Tibial nerve (tissue), 4 donors: ENCODE measurements at regions not wholly inside any gene's neighbourhood (a gene's known extent, or its start where the extent isn't known, plus 50 kb on each side); places are given as distances from the start of the nearest gene placed in this dataset.

Experiments used
- DNase-seq, 2 donors: peaks; one replicate each; pipeline ENCODE4 v3.0.0-alpha.2; 2019; ENCODE audit warnings: low spot score in 2 of 2
- H3K27ac ChIP-seq, 4 donors: fragments of 200-600 bp; sonication (generic) in 3 of 4; one replicate each; pipeline ENCODE4 v1.5.1; 2017 to 2019; ENCODE audit warnings: mild to moderate bottlenecking in 1 of 4
- H3K27me3 ChIP-seq, 2 donors: fragments of 200-600 bp; sonication (generic) in 1 of 2; one replicate each; pipeline versions ENCODE4 v1.5.1 to v1.6.0; 2017 to 2019
- H3K36me3 ChIP-seq, 3 donors: fragments of 200-600 bp; sonication (generic); one replicate each; pipeline ENCODE4 v1.5.1; 2018 to 2019
- H3K4me1 ChIP-seq, 4 donors: fragments of 200-600 bp; sonication (generic) in 3 of 4; one replicate each; pipeline ENCODE4 v1.5.1; 2017 to 2019
- H3K4me3 ChIP-seq, 4 donors: fragments of 200-600 bp; sonication (generic) in 3 of 4; one replicate each; pipeline ENCODE4 v1.5.1; 2017 to 2019; ENCODE audit warnings: mild to moderate bottlenecking in 1 of 4, moderate library complexity in 1 of 4
- H3K9me3 ChIP-seq, 4 donors: fragments of 200-600 bp; sonication (generic) in 3 of 4; one replicate each; pipeline ENCODE4 v1.5.1; 2017 to 2019
- EP300 ChIP-seq, 2 donors: sonication (generic); formaldehyde crosslinking; IDR thresholded peaks; one replicate each; pipeline ENCODE4 v1.6.1; 2017; ENCODE audit warnings: antibody characterized with exemption in 2 of 2, mild to moderate bottlenecking in 1 of 2
- POLR2A ChIP-seq, 2 donors: fragments of 450-650 bp; IDR thresholded peaks; one replicate each; pipeline ENCODE4 v1.6.1; 2017; ENCODE audit warnings: antibody characterized with exemption in 2 of 2, mild to moderate bottlenecking in 2 of 2, moderate library complexity in 2 of 2
- WGBS, 2 donors: methylation state at CpG; one replicate each; pipeline ENCODE4 v1.1.5; 2018; 5-methylcytosine and 5-hydroxymethylcytosine counted together
- TF ChIP-seq, protein P1 (sequence below), 5 experiments: fragments of 200-600 bp in 3 of 5; fragments of 450-650 bp in 2 of 5; sonication (generic) in 3 of 5; IDR thresholded peaks; one replicate each; pipeline ENCODE4 v1.5.1; 2016 to 2019; ENCODE audit warnings: antibody characterized with exemption in 5 of 5, mild to moderate bottlenecking in 3 of 5, moderate library complexity in 2 of 5

GRCh38 chr11:33585586-33586209, 114.9 kb downstream of the C11orf91 start:
- no peak for DNase-seq
- H3K27ac ChIP-seq, result no peak overlapping the region
- H3K4me1 ChIP-seq, result no peaks in the 10 kb centered on the region
- peaks cover 0 to 15% (median 0%) of the 10 kb centered on the region in 3 donors for H3K36me3 ChIP-seq
- H3K4me3 ChIP-seq, result no peak overlapping the region
- WGBS, 2 donors, result 91 to 92% methylated on average over 6 of the region's 6 CpGs
- TF ChIP-seq, protein P1, sequence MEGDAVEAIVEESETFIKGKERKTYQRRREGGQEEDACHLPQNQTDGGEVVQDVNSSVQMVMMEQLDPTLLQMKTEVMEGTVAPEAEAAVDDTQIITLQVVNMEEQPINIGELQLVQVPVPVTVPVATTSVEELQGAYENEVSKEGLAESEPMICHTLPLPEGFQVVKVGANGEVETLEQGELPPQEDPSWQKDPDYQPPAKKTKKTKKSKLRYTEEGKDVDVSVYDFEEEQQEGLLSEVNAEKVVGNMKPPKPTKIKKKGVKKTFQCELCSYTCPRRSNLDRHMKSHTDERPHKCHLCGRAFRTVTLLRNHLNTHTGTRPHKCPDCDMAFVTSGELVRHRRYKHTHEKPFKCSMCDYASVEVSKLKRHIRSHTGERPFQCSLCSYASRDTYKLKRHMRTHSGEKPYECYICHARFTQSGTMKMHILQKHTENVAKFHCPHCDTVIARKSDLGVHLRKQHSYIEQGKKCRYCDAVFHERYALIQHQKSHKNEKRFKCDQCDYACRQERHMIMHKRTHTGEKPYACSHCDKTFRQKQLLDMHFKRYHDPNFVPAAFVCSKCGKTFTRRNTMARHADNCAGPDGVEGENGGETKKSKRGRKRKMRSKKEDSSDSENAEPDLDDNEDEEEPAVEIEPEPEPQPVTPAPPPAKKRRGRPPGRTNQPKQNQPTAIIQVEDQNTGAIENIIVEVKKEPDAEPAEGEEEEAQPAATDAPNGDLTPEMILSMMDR (IDR thresholded peaks at IDR 0.05), result no peak
- TF ChIP-seq POLR2A (IDR thresholded peaks at IDR 0.05), result no peak
- TF ChIP-seq EP300 (IDR thresholded peaks at IDR 0.05), result no peak
- H3K9me3 ChIP-seq, result peaks cover 0 to 8% (median 0%) of the 10 kb centered on the region in 4 donors
- H3K27me3 ChIP-seq, result no peaks in the 10 kb centered on the region

DNA sequence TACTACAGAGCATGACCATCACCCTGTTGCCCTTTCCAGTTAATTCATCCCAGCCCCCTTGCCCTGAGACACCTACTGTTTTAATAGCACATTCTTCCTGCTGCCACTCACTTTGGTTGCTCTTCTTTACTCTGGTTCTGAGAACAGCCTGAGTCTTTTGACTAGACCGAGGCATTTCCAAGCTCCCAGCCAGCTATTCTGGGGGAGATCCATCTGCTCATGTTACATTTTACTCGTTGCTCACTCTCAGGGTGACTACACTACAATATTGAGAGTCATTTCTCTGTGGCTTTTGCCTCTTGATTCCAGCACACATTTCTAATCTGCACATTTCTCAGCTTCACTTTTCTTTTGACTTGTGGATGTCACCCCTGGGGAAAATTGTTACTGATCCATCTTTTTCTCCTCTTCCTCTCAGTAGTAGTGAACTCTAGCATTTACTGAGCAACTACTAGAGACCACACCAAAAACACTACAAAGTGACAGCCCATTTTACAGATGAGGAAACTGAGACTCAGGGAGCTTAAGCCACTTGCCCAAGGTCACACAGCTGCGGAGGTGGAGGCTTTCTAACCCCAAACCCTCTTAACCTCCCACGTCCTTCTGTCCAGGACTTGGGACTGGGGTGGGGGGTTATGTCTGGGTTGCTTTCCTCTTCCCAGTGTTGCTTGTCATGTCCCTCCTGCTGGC, 117.8 kb downstream of the C11orf91 start:
- WGBS, 2 donors, result 68 to 87% methylated on average over 4 of the region's 4 CpGs
- TF ChIP-seq POLR2A (IDR thresholded peaks at IDR 0.05), result no peak
- TF ChIP-seq EP300 (IDR thresholded peaks at IDR 0.05), result no peak
- TF ChIP-seq, protein P1 (IDR thresholded peaks at IDR 0.05), result no peak

DNA sequence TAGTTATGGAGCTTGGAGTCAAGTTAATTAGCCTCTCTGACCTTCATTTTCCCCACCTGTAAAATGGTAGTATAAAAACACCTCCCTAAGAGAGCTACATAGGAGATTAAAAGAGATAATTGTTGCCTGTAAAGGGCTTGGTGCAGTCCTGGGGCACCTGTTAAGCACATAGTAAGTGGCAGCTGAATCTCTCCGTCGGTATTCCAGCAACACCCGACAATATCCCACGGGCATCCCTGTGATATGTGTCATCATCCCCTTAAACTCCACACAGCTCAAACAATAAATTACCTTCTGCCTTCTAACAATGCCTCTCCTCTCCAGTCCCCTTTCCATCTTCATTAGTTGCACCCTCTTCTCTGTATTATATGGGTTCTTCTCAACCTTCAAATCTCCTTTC, 121.5 kb downstream of the C11orf91 start:
- WGBS, 2 donors, result 95 to 97% methylated on average over 4 of the region's 4 CpGs
- Histone ChIP-seq H3K4me1 (no peaks in the 10 kb centered on the region), H3K36me3 (peaks cover 0 to 13% (median 0%) of the 10 kb centered on the region in 3 donors), H3K9me3 (no peaks in the 10 kb centered on the region), H3K27me3 (no peaks in the 10 kb centered on the region), H3K4me3 (no peak overlapping the region), H3K27ac (no peak overlapping the region)
- DNase-seq, result no peak
- TF ChIP-seq EP300 (IDR thresholded peaks at IDR 0.05) (no peak), POLR2A (IDR thresholded peaks at IDR 0.05) (no peak)
- TF ChIP-seq, protein P1 (IDR thresholded peaks at IDR 0.05), result no peak

More for the DNA sequence above, 117.8 kb downstream of the C11orf91 start:
- no peak overlapping the region for H3K27ac ChIP-seq
- H3K36me3 ChIP-seq, result peaks cover 0 to 15% (median 0%) of the 10 kb centered on the region in 3 donors
- no peak for DNase-seq
- no peak overlapping the region for H3K4me3 ChIP-seq
- no peaks in the 10 kb centered on the region for H3K4me1 ChIP-seq
- H3K27me3 ChIP-seq, result no peaks in the 10 kb centered on the region
- no peaks in the 10 kb centered on the region for H3K9me3 ChIP-seq

- no peak overlapping the region for H3K4me3 ChIP-seq
- peaks cover 0 to 6% (median 0%) of the 10 kb centered on the region in 4 donors for H3K9me3 ChIP-seq
- no peak for DNase-seq
- no peak overlapping the region for H3K27ac ChIP-seq
- H3K4me1 ChIP-seq, result no peaks in the 10 kb centered on the region
- WGBS, 2 donors, result 86 to 93% methylated on average over 6 of the region's 6 CpGs
- H3K27me3 ChIP-seq, result no peaks in the 10 kb centered on the region
- peaks cover 0 to 9% (median 0%) of the 10 kb centered on the region in 3 donors for H3K36me3 ChIP-seq
- TF ChIP-seq POLR2A (IDR thresholded peaks at IDR 0.05) (no peak), EP300 (IDR thresholded peaks at IDR 0.05) (no peak)
- TF ChIP-seq, protein P1 (IDR thresholded peaks at IDR 0.05), result no peak
Observed at GRCh38 chr11:33577204-33577603, 123.4 kb downstream of the C11orf91 start.

GRCh38 chr11:33575311-33575710, 125.3 kb downstream of the C11orf91 start:
- TF ChIP-seq POLR2A (IDR thresholded peaks at IDR 0.05) (no peak), EP300 (IDR thresholded peaks at IDR 0.05) (no peak)
- TF ChIP-seq, protein P1 (IDR thresholded peaks at IDR 0.05), result no peak
- no peak for DNase-seq
- Histone ChIP-seq H3K27me3 (no peaks in the 10 kb centered on the region), H3K4me3 (no peak overlapping the region), H3K4me1 (no peaks in the 10 kb centered on the region), H3K36me3 (peaks cover 0 to 22% (median 0%) of the 10 kb centered on the region in 3 donors), H3K9me3 (peaks cover 0 to 6% (median 0%) of the 10 kb centered on the region in 4 donors), H3K27ac (no peak overlapping the region)
- WGBS, 2 donors, result 74 to 76% methylated on average over 5 of the region's 5 CpGs
